WERI-Rb-1 (cell line): ENCODE measurements at regions not wholly inside any gene's neighbourhood (a gene's known extent, or its start where the extent isn't known, plus 50 kb on each side); places are given as distances from the start of the nearest gene placed in this dataset.

ENCODE experiments used
- DNase-seq: peaks from one replicate; pipeline ENCODE4 v3.0.0-alpha.2; 2020
- H3K27ac ChIP-seq: fragments of 250-450 bp; sonication (Bioruptor Pico); 2 replicates; pipeline ENCODE4 v1.5.1; 2020; ENCODE audit warnings: mild to moderate bottlenecking, moderate library complexity
- H3K27me3 ChIP-seq: fragments of 250-450 bp; sonication (Bioruptor Pico); 2 replicates; pipeline ENCODE4 v1.5.1; 2021; ENCODE audit warnings: mild to moderate bottlenecking, low read depth, moderate library complexity; ENCODE audit not compliant: insufficient read depth, severe bottlenecking
- H3K36me3 ChIP-seq: fragments of 250-450 bp; sonication (Bioruptor Pico); 2 replicates; pipeline ENCODE4 v1.5.1; 2020; ENCODE audit warnings: mild to moderate bottlenecking, moderate library complexity
- H3K4me3 ChIP-seq: 2 replicates; pipeline ENCODE4 v1.5.1; 2011; ENCODE audit warnings: low read depth, mild to moderate bottlenecking, control low read depth, low read length
- H3K9me3 ChIP-seq: fragments of 250-450 bp; sonication (Bioruptor Pico); 2 replicates; pipeline ENCODE4 v1.5.1; 2021; ENCODE audit warnings: mild to moderate bottlenecking, moderate library complexity; ENCODE audit not compliant: severe bottlenecking
- TF ChIP-seq, protein P1 (sequence below): IDR thresholded peaks from 2 replicates; pipeline ENCODE4 v1.5.1; 2011; ENCODE audit warnings: low read depth, mild to moderate bottlenecking, control low read depth, inconsistent platforms, low read length

DNA sequence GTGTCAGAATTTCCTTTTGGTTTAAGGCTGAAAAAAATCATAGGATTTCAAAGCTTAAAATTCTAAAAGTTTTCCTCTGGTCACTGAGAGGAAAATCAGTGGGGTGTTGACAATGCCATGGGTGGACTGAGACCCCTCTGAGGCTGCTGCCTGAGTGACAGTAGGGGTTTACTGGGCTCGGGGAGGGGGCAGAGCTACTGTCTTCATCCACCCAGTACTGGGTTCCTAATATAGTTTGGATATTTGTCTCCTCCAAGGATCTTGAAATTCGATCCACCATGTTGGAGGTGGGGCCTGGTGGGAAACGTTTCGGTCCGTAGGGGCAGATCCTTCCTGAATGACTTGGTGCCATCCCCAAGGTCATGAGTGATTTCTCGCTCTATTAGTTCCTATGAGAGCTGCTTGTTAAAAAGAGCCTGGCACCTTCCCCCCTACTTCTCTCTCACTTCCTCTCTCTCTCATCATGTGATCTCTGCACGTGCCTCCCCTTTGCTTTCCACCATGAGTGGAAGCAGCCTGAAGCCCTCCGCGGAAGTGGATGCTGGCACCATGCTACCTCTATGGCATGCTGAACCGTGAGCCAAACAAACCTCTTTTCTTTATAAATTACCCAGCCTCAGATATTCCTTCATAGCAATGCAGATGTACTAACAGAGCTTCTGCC lies 72.3 kb downstream of the MAP10 start:
- TF ChIP-seq, protein P1, sequence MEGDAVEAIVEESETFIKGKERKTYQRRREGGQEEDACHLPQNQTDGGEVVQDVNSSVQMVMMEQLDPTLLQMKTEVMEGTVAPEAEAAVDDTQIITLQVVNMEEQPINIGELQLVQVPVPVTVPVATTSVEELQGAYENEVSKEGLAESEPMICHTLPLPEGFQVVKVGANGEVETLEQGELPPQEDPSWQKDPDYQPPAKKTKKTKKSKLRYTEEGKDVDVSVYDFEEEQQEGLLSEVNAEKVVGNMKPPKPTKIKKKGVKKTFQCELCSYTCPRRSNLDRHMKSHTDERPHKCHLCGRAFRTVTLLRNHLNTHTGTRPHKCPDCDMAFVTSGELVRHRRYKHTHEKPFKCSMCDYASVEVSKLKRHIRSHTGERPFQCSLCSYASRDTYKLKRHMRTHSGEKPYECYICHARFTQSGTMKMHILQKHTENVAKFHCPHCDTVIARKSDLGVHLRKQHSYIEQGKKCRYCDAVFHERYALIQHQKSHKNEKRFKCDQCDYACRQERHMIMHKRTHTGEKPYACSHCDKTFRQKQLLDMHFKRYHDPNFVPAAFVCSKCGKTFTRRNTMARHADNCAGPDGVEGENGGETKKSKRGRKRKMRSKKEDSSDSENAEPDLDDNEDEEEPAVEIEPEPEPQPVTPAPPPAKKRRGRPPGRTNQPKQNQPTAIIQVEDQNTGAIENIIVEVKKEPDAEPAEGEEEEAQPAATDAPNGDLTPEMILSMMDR, result no peak
- no peak for DNase-seq
- Histone ChIP-seq H3K4me3 (no peak overlapping the region), H3K36me3 (no peaks in the 10 kb centered on the region), H3K27me3 (no peaks in the 10 kb centered on the region), H3K27ac (no peak overlapping the region), H3K9me3 (no peaks in the 10 kb centered on the region)

DNA sequence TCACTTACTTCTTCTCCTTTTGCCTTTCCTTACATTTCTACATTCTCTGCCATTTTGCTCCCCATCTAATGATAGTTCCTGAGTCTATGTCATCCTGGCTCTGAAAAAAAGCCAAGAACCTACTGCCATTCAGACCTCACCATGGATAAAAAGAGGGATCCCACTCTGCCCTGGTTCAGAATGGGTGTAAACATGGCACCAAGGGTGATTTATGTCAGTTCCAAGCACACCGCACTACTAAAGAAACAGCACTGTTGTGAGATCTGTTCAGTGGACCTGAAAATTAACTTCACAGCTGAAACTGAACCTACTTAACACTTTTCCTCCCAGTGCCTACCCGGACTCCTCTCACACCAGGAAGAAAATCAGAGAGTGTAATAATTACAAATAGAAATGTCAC lies 72.3 kb upstream of the NTPCR start:
- no peak overlapping the region for H3K27ac ChIP-seq
- no peaks in the 10 kb centered on the region for H3K27me3 ChIP-seq
- TF ChIP-seq, protein P1, result no peak
- no peaks in the 10 kb centered on the region for H3K9me3 ChIP-seq
- no peak overlapping the region for H3K4me3 ChIP-seq
- no peak for DNase-seq
- H3K36me3 ChIP-seq, result no peaks in the 10 kb centered on the region

DNA sequence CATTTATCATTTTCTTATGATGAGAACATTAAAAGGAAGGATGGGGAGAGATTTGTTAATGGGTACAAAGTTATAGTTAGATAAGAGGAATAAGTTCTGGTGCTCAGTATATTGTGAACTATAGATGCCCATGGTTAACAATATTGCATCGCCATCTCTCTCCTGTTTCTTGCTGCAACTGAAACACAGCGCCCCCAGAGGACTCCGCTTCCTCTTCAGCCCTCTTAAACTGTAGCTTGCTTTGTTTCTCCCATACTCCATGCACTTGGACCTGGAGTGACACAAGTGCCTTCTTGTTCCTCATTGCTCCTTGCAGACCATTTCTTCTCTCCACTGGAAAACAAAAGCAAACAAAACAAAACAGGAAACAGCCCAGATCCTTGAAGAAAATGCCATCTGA lies 70.1 kb upstream of the NTPCR start:
- no peaks in the 10 kb centered on the region for H3K9me3 ChIP-seq
- DNase-seq, result peak; percentile 69
- no peaks in the 10 kb centered on the region for H3K36me3 ChIP-seq
- no peak overlapping the region for H3K27ac ChIP-seq
- no peaks in the 10 kb centered on the region for H3K27me3 ChIP-seq
- TF ChIP-seq, protein P1, result peak; percentile 83
- H3K4me3 ChIP-seq, result no peak overlapping the region

DNA sequence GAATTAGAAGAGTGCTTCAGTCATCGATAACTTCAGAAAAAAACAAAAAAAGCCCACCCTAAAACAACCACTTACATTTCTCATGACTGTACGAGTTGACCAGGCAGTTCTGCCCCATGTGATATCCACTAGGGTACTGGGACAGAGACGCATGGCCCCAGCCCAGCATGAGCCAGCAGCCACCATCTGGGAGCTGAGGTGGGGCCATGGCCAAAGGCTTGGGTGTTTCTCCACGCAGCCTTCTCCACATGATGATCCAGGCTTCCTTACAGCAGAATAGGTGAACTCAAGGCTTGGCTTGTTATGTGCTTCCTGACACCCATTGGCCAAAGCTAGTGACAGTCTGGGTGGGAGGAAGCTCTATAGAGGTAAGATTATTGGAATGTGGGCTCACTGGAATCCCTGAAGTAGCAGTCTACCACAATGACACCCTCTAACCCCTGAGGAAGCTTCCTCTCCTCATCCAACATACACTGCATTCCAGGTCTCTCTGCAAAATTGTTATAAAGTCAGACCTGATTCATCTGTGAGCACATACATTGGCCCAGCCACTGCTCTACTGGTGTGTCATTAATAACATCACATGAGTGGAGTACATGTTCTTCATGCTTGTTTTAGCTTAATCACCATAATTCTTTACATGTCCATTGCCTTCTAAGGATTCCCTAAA lies 66.3 kb upstream of the NTPCR start:
- Histone ChIP-seq H3K27ac (no peak overlapping the region), H3K4me3 (no peak overlapping the region)

DNA sequence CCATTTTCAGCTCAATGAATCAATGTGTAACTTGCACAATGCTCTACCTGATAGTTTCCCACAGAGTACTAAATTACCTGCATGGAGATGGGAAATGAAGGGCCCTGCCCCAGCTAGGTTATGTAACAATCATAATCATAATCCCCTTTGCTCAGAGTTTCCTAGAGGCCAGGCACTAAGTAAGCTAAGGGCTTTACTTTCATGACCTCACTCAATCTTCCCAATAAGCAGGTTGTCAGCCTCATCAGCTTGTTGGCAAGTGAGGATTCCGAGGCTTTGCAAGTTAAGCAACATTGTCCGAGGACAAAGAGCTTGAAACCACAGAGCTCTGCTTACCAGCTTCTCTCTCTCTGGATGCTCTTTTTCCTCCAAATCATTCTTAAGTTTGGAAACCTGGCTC lies 64.1 kb upstream of the NTPCR start:
- H3K4me3 ChIP-seq, result no peak overlapping the region
- H3K27ac ChIP-seq, result no peak overlapping the region
- no peaks in the 10 kb centered on the region for H3K36me3 ChIP-seq
- no peaks in the 10 kb centered on the region for H3K27me3 ChIP-seq
- no peaks in the 10 kb centered on the region for H3K9me3 ChIP-seq
- DNase-seq, result peak; percentile 84
- TF ChIP-seq, protein P1, result no peak

More for the DNA sequence above, 66.3 kb upstream of the NTPCR start:
- H3K36me3 ChIP-seq, result no peaks in the 10 kb centered on the region
- no peaks in the 10 kb centered on the region for H3K9me3 ChIP-seq
- no peaks in the 10 kb centered on the region for H3K27me3 ChIP-seq
- peak; percentile 6 for DNase-seq
- TF ChIP-seq, protein P1, result no peak
